Stimulated activated naive B cell treated with anti-CD40 and anti-IgM and Interleukin-4, amounts not matched to agents 10 μg/mL and 1 μg/mL and 100 μg/mL, for 72 hours (primary cell): ENCODE measurements at regions not wholly inside any gene's neighbourhood (a gene's known extent, or its start where the extent isn't known, plus 50 kb on each side); places are given as distances from the start of the nearest gene placed in this dataset.
"Not testable (repeated sequence)": the region's sequence is repeated elsewhere in the genome, so short reads cannot be mapped to it uniquely, and the experiment has no call there.

Experiments
- ATAC-seq, 2 donors: fragments of 150-1000 bp; cut with Tn5 transposase; replicated peaks; 2 replicates each; pipeline ENCODE4 v1.10.0; 2021; ENCODE audit warnings: moderate library complexity in 1 of 2
- DNase-seq: peaks from one replicate; pipeline ENCODE4 v3.0.0; 2021
- H3K27ac Mint-ChIP-seq: one replicate; pipeline ENCODE4 v1.8.0; 2022; ENCODE audit warnings: mild to moderate bottlenecking, mixed read lengths
- H3K27me3 Mint-ChIP-seq, 2 donors: one replicate each; pipeline ENCODE4 v1.8.0; 2022; ENCODE audit warnings: mixed read lengths in 2 of 2
- H3K36me3 Mint-ChIP-seq, 2 donors: one replicate each; pipeline ENCODE4 v1.8.0; 2022; ENCODE audit warnings: mixed read lengths in 2 of 2, mild to moderate bottlenecking in 1 of 2
- H3K4me1 Mint-ChIP-seq, 2 donors: one replicate each; pipeline ENCODE4 v1.8.0; 2022; ENCODE audit warnings: mixed read lengths in 2 of 2, mild to moderate bottlenecking in 1 of 2
- H3K4me3 Mint-ChIP-seq, 2 donors: one replicate each; pipeline ENCODE4 v1.8.0; 2022; ENCODE audit warnings: mild to moderate bottlenecking in 2 of 2, mixed read lengths in 2 of 2, moderate library complexity in 1 of 2
- H3K9me3 Mint-ChIP-seq, 2 donors: one replicate each; pipeline ENCODE4 v1.8.0; 2022; ENCODE audit warnings: mixed read lengths in 2 of 2, mild to moderate bottlenecking in 1 of 2

GRCh38 chr13:86909318-86909717 is 761.9 kb upstream of the SLITRK5 start:
- DNase-seq: no peak
- H3K27me3 Mint-ChIP-seq: no peaks in the 10 kb centered on the region

GRCh38 chr13:86914757-86915156 is 756.4 kb upstream of the SLITRK5 start:
- peaks cover 0 to 2% of the 10 kb centered on the region in 2 donors for H3K36me3 Mint-ChIP-seq
- H3K4me3 Mint-ChIP-seq: no peak overlapping the region
- ATAC-seq (no peak), DNase-seq (no peak)
- no peaks in the 10 kb centered on the region for H3K27me3 Mint-ChIP-seq
- H3K4me1 Mint-ChIP-seq: no peaks in the 10 kb centered on the region
- H3K9me3 Mint-ChIP-seq: peaks cover 6 to 7% of the 10 kb centered on the region in 2 donors
- H3K27ac Mint-ChIP-seq: no peak overlapping the region

More at GRCh38 chr13:86909318-86909717, 761.9 kb upstream of the SLITRK5 start:
- ATAC-seq: no peak
- peaks cover 3 to 5% of the 10 kb centered on the region in 2 donors for H3K9me3 Mint-ChIP-seq
- no peak overlapping the region for H3K27ac Mint-ChIP-seq
- no peak overlapping the region for H3K4me3 Mint-ChIP-seq
- no peaks in the 10 kb centered on the region for H3K4me1 Mint-ChIP-seq
- peaks cover 0 to 2% of the 10 kb centered on the region in 2 donors for H3K36me3 Mint-ChIP-seq

GRCh38 chr13:86917438-86917837 is 753.7 kb upstream of the SLITRK5 start:
- not testable (repeated sequence) for H3K9me3 Mint-ChIP-seq, H3K27ac Mint-ChIP-seq, H3K4me1 Mint-ChIP-seq, H3K27me3 Mint-ChIP-seq, ATAC-seq, H3K36me3 Mint-ChIP-seq, H3K4me3 Mint-ChIP-seq, DNase-seq

GRCh38 chr13:86918682-86919081 is 752.5 kb upstream of the SLITRK5 start:
- Mint-ChIP-seq H3K4me1 (no peaks in the 10 kb centered on the region), H3K27ac (no peak overlapping the region), H3K27me3 (no peaks in the 10 kb centered on the region), H3K9me3 (peaks cover 4% of the 10 kb centered on the region in 2 donors), H3K36me3 (no peaks in the 10 kb centered on the region), H3K4me3 (no peak overlapping the region)
- ATAC-seq: no peak
- no peak for DNase-seq

- Mint-ChIP-seq H3K27me3 (no peaks in the 10 kb centered on the region), H3K4me1 (no peaks in the 10 kb centered on the region), H3K27ac (no peak overlapping the region), H3K9me3 (peaks cover 0 to 2% of the 10 kb centered on the region in 2 donors), H3K36me3 (no peaks in the 10 kb centered on the region), H3K4me3 (no peak overlapping the region)
- DNase-seq: no peak
- ATAC-seq: no peak
These were observed 750.2 kb upstream of the SLITRK5 start for GRCh38 chr13:86920961-86921360.

- no peak overlapping the region for H3K4me3 Mint-ChIP-seq
- H3K36me3 Mint-ChIP-seq: no peaks in the 10 kb centered on the region
- DNase-seq: no peak
- no peaks in the 10 kb centered on the region for H3K4me1 Mint-ChIP-seq
- H3K27me3 Mint-ChIP-seq: no peaks in the 10 kb centered on the region
- H3K27ac Mint-ChIP-seq: no peak overlapping the region
- peaks cover 4 to 6% of the 10 kb centered on the region in 2 donors for H3K9me3 Mint-ChIP-seq
- ATAC-seq: no peak
These were observed 748.2 kb upstream of the SLITRK5 start for GRCh38 chr13:86922936-86923335.

GRCh38 chr13:86926916-86927315 is 744.3 kb upstream of the SLITRK5 start:
- not testable (repeated sequence) for H3K9me3 Mint-ChIP-seq, H3K4me3 Mint-ChIP-seq, H3K27ac Mint-ChIP-seq, DNase-seq, H3K27me3 Mint-ChIP-seq, ATAC-seq, H3K36me3 Mint-ChIP-seq, H3K4me1 Mint-ChIP-seq

GRCh38 chr13:86932776-86933334 is 738.3 kb upstream of the SLITRK5 start:
- no peaks in the 10 kb centered on the region for H3K27me3 Mint-ChIP-seq
- no peaks in the 10 kb centered on the region for H3K9me3 Mint-ChIP-seq
- DNase-seq (no peak), ATAC-seq (no peak)
- no peaks in the 10 kb centered on the region for H3K36me3 Mint-ChIP-seq
- no peaks in the 10 kb centered on the region for H3K4me1 Mint-ChIP-seq
- no peak overlapping the region for H3K27ac Mint-ChIP-seq
- H3K4me3 Mint-ChIP-seq: no peak overlapping the region

GRCh38 chr13:86933676-86934075 is 737.5 kb upstream of the SLITRK5 start:
- Mint-ChIP-seq H3K9me3 (no peaks in the 10 kb centered on the region), H3K27me3 (no peaks in the 10 kb centered on the region), H3K4me1 (no peaks in the 10 kb centered on the region), H3K36me3 (no peaks in the 10 kb centered on the region), H3K27ac (no peak overlapping the region), H3K4me3 (no peak overlapping the region)
- no peak for DNase-seq
- no peak for ATAC-seq

GRCh38 chr13:86937316-86937715 is 733.9 kb upstream of the SLITRK5 start:
- Mint-ChIP-seq H3K4me1 (no peaks in the 10 kb centered on the region), H3K9me3 (no peaks in the 10 kb centered on the region), H3K4me3 (no peak overlapping the region), H3K27ac (no peak overlapping the region), H3K36me3 (no peaks in the 10 kb centered on the region), H3K27me3 (no peaks in the 10 kb centered on the region)
- DNase-seq (no peak), ATAC-seq (no peak)

- Mint-ChIP-seq H3K4me3 (no peak overlapping the region), H3K9me3 (peaks cover 0 to 2% of the 10 kb centered on the region in 2 donors), H3K4me1 (no peaks in the 10 kb centered on the region), H3K27ac (no peak overlapping the region), H3K36me3 (no peaks in the 10 kb centered on the region), H3K27me3 (no peaks in the 10 kb centered on the region)
- ATAC-seq: no peak
- DNase-seq: no peak
These were observed 725.6 kb upstream of the SLITRK5 start for GRCh38 chr13:86945584-86945983.

- Mint-ChIP-seq H3K36me3 (no peaks in the 10 kb centered on the region), H3K9me3 (peaks cover 0 to 2% of the 10 kb centered on the region in 2 donors), H3K27me3 (no peaks in the 10 kb centered on the region), H3K4me3 (no peak overlapping the region), H3K4me1 (no peaks in the 10 kb centered on the region), H3K27ac (no peak overlapping the region)
- DNase-seq (no peak), ATAC-seq (peak; percentile 48 to 52)
These were observed 724.4 kb upstream of the SLITRK5 start for GRCh38 chr13:86946734-86947133.

GRCh38 chr13:86954341-86954740 is 716.8 kb upstream of the SLITRK5 start:
- Mint-ChIP-seq H3K27me3 (no peaks in the 10 kb centered on the region), H3K4me3 (no peak overlapping the region), H3K4me1 (no peaks in the 10 kb centered on the region), H3K36me3 (no peaks in the 10 kb centered on the region), H3K27ac (no peak overlapping the region), H3K9me3 (peaks cover 0 to 4% of the 10 kb centered on the region in 2 donors)
- DNase-seq: no peak
- ATAC-seq: no peak

- H3K9me3 Mint-ChIP-seq: peaks cover 0 to 7% of the 10 kb centered on the region in 2 donors
- no peaks in the 10 kb centered on the region for H3K36me3 Mint-ChIP-seq
- no peaks in the 10 kb centered on the region for H3K27me3 Mint-ChIP-seq
- no peak overlapping the region for H3K4me3 Mint-ChIP-seq
- no peak for DNase-seq
- no peak for ATAC-seq
- H3K4me1 Mint-ChIP-seq: no peaks in the 10 kb centered on the region
- H3K27ac Mint-ChIP-seq: no peak overlapping the region
These were observed 710.3 kb upstream of the SLITRK5 start for GRCh38 chr13:86960876-86961275.

- ATAC-seq (no peak), DNase-seq (no peak)
- Mint-ChIP-seq H3K27ac (no peak overlapping the region), H3K27me3 (no peaks in the 10 kb centered on the region), H3K36me3 (no peaks in the 10 kb centered on the region), H3K4me1 (no peaks in the 10 kb centered on the region), H3K4me3 (no peak overlapping the region), H3K9me3 (peaks cover 0 to 4% of the 10 kb centered on the region in 2 donors)
These were observed 696.7 kb upstream of the SLITRK5 start for GRCh38 chr13:86974251-86974994.
